ENCODE measurements at regions not wholly inside any gene's neighbourhood (a gene's known extent, or its start where the extent isn't known, plus 50 kb on each side); places are given as distances from the start of the nearest gene placed in this dataset.

- CTCF ChIA-PET, result interaction anchor here (0.6 to 4.3 kb wide), 16 partner anchors 9 to 768 kb away, joined by 3 to 74 read pairs (median 7); partner anchors contain the start of gene EIF4G2
- POLR2A ChIA-PET, result interaction anchor here (0.9 kb wide), 1 partner anchor 227 kb away, joined by 5 read pairs; no protein-coding TSS in a partner anchor
Observed at GRCh38 chr11:11020219-11020726, 162.4 kb upstream of the ZBED5 start.

GRCh38 chr11:11016943-11017342 lies 159.1 kb upstream of the ZBED5 start:
- no peak overlapping the region for H3K4me3 ChIP-seq (ENCODE audit: low read depth, low read length)
- ChIA-PET POLR2A (no interaction called here), CTCF (no interaction called here)
- DNase-seq (ENCODE audit: low read depth, low spot score), result no peak
- TF ChIP-seq CTCF (IDR thresholded peaks at IDR 0.05; ENCODE audit: insufficient read depth, low read length, missing control alignments), result no peak

More at GRCh38 chr11:11020219-11020726, 162.4 kb upstream of the ZBED5 start:
- H3K4me3 ChIP-seq (ENCODE audit: low read depth, low read length), result no peak overlapping the region
- no peak for TF ChIP-seq CTCF (IDR thresholded peaks at IDR 0.05; ENCODE audit: insufficient read depth, low read length, missing control alignments)
- no peak for DNase-seq (ENCODE audit: low read depth, low spot score)

GRCh38 chr11:11016068-11016467 lies 158.2 kb upstream of the ZBED5 start:
- CTCF ChIA-PET, result interaction anchor here (0.6 to 1.9 kb wide), 6 partner anchors 8 to 770 kb away, joined by 3 to 14 read pairs (median 9); no protein-coding TSS in a partner anchor
- H3K4me3 ChIP-seq (ENCODE audit: low read depth, low read length), result no peak overlapping the region
- no peak for DNase-seq (ENCODE audit: low read depth, low spot score)
- no peak for TF ChIP-seq CTCF (IDR thresholded peaks at IDR 0.05; ENCODE audit: insufficient read depth, low read length, missing control alignments)
- POLR2A ChIA-PET, result no interaction called here

GRCh38 chr11:11011617-11012016 lies 153.8 kb upstream of the ZBED5 start:
- ChIA-PET CTCF (interaction anchor here (1.5 to 3.6 kb wide), 6 partner anchors 9 to 220 kb away, joined by 5 to 24 read pairs (median 12); no protein-coding TSS in a partner anchor), POLR2A (interaction anchor here (1.0 kb wide), 1 partner anchor 216 kb away, joined by 3 read pairs; no protein-coding TSS in a partner anchor)
- DNase-seq (ENCODE audit: low read depth, low spot score), result no peak
- no peak overlapping the region for H3K4me3 ChIP-seq (ENCODE audit: low read depth, low read length)
- no peak for TF ChIP-seq CTCF (IDR thresholded peaks at IDR 0.05; ENCODE audit: insufficient read depth, low read length, missing control alignments)

- peak; percentile 42 for TF ChIP-seq CTCF (IDR thresholded peaks at IDR 0.05; ENCODE audit: insufficient read depth, low read length, missing control alignments)
- ChIA-PET POLR2A (interaction anchor here (0.5 to 1.2 kb wide), 3 partner anchors 63 to 203 kb away, joined by 3 to 4 read pairs (median 3); partner anchors contain the start of gene EIF4G2), CTCF (interaction anchor here (1.0 to 3.6 kb wide), 9 partner anchors 10 to 294 kb away, joined by 3 to 24 read pairs (median 8); no protein-coding TSS in a partner anchor)
- no peak overlapping the region for H3K4me3 ChIP-seq (ENCODE audit: low read depth, low read length)
- DNase-seq (ENCODE audit: low read depth, low spot score), result no peak
Observed at GRCh38 chr11:11010624-11011127, 152.8 kb upstream of the ZBED5 start.

- ChIA-PET POLR2A (no interaction called here), CTCF (interaction anchor here (2.0 to 3.6 kb wide), 3 partner anchors 8 to 239 kb away, joined by 5 to 22 read pairs (median 10); no protein-coding TSS in a partner anchor)
- no peak overlapping the region for H3K4me3 ChIP-seq (ENCODE audit: low read depth, low read length)
- no peak for DNase-seq (ENCODE audit: low read depth, low spot score)
- no peak for TF ChIP-seq CTCF (IDR thresholded peaks at IDR 0.05; ENCODE audit: insufficient read depth, low read length, missing control alignments)
Observed at GRCh38 chr11:11009179-11009578, 151.3 kb upstream of the ZBED5 start.
